Naive thymus-derived CD4-positive, alpha-beta T cell (primary cell): ENCODE measurements at regions not wholly inside any gene's neighbourhood (a gene's known extent, or its start where the extent isn't known, plus 50 kb on each side); places are given as distances from the start of the nearest gene placed in this dataset.
A peak's percentile ranks its signal among the peaks of the same experiment; 100 is the strongest.

Experiments used
- ATAC-seq: fragments of 150-1000 bp; cut with Tn5 transposase; 2 replicates; pipeline ENCODE4 v1.10.0; 2021; ENCODE audit warnings: mild to moderate bottlenecking, moderate library complexity
- CTCF ChIA-PET: fragments of 350-600 bp; sonication (Branson Sonifier 250); formaldehyde crosslinking; loops from one replicate; lab custom pipeline; 2021; ENCODE audit warnings: antibody characterized with exemption; lab: Charles Lee
- POLR2A ChIA-PET: fragments of 350-600 bp; sonication (Branson Sonifier 250); formaldehyde crosslinking; loops from one replicate; lab custom pipeline; 2021; ENCODE audit warnings: antibody characterized with exemption, inconsistent platforms; lab: Charles Lee
- DNase-seq, 9 donors: peaks; one replicate each; pipeline versions ENCODE4 v3.0.0 to v3.0.0-alpha.2; 2020 to 2022; ENCODE audit warnings: mixed read lengths in 1 of 9
- H3K27ac ChIP-seq: one replicate; pipeline ENCODE4 v1.7.0; 2013; ENCODE audit warnings: mild to moderate bottlenecking, low read depth, low read length, moderate library complexity
- H3K27me3 ChIP-seq, 2 donors: one replicate each; pipeline ENCODE4 v1.7.0; 2013; ENCODE audit warnings: low read length in 2 of 2, mild to moderate bottlenecking in 2 of 2, moderate library complexity in 2 of 2; ENCODE audit not compliant: control insufficient read depth in 2 of 2, insufficient read depth in 2 of 2
- H3K36me3 ChIP-seq, 3 experiments: 1 replicate in 2 of 3; 2 replicates in 1 of 3; pipeline ENCODE4 v1.7.0; 2013; ENCODE audit warnings: low read length in 3 of 3, mild to moderate bottlenecking in 3 of 3, moderate library complexity in 1 of 3; ENCODE audit not compliant: insufficient read depth in 3 of 3, control insufficient read depth in 2 of 3
- H3K4me1 ChIP-seq, 2 donors: one replicate each; pipeline ENCODE4 v1.7.0; 2013; ENCODE audit warnings: low read length in 2 of 2, mild to moderate bottlenecking in 2 of 2, moderate library complexity in 1 of 2; ENCODE audit not compliant: control insufficient read depth in 2 of 2, insufficient read depth in 2 of 2
- H3K4me3 ChIP-seq: 2 replicates; pipeline ENCODE4 v1.7.0; 2013; ENCODE audit warnings: mild to moderate bottlenecking, low read length
- H3K9me3 ChIP-seq, 3 experiments: 1 replicate in 2 of 3; 2 replicates in 1 of 3; pipeline ENCODE4 v1.7.0; 2013; ENCODE audit warnings: low read length in 3 of 3; ENCODE audit not compliant: control insufficient read depth in 2 of 3
- H3K27ac Mint-ChIP-seq, 9 donors: one replicate each; pipeline ENCODE4 v1.8.0; 2020 to 2022; ENCODE audit warnings: mixed read lengths in 9 of 9, mild to moderate bottlenecking in 8 of 9, moderate library complexity in 5 of 9, inconsistent platforms in 2 of 9
- H3K27me3 Mint-ChIP-seq, 5 donors: one replicate each; pipeline ENCODE4 v1.8.0; 2021 to 2022; ENCODE audit warnings: mixed read lengths in 5 of 5, mild to moderate bottlenecking in 1 of 5
- H3K36me3 Mint-ChIP-seq, 5 donors: one replicate each; pipeline ENCODE4 v1.8.0; 2020 to 2022; ENCODE audit warnings: mixed read lengths in 5 of 5, mild to moderate bottlenecking in 3 of 5, inconsistent platforms in 1 of 5
- H3K4me1 Mint-ChIP-seq, 7 donors: one replicate each; pipeline ENCODE4 v1.8.0; 2020 to 2022; ENCODE audit warnings: mixed read lengths in 7 of 7, mild to moderate bottlenecking in 3 of 7, inconsistent platforms in 1 of 7
- H3K4me3 Mint-ChIP-seq, 10 donors: one replicate each; pipeline ENCODE4 v1.8.0; 2020 to 2022; ENCODE audit warnings: mild to moderate bottlenecking in 10 of 10, mixed read lengths in 10 of 10, moderate library complexity in 6 of 10, inconsistent platforms in 2 of 10
- H3K9me3 Mint-ChIP-seq, 11 donors: one replicate each; pipeline ENCODE4 v1.8.0; 2020 to 2022; ENCODE audit warnings: mixed read lengths in 11 of 11, mild to moderate bottlenecking in 4 of 11, inconsistent platforms in 1 of 11, moderate library complexity in 1 of 11
- intact Hi-C, 2 donors: fragments of 100-400 bp; cut with micrococcal nuclease; formaldehyde crosslinking; loops; one replicate each; pipeline ENCODE4 v1.15.1; 2023

- Mint-ChIP-seq H3K27ac (no peak overlapping the region), H3K9me3 (peaks cover 0 to 6% (median 0%) of the 10 kb centered on the region in 11 donors), H3K4me3 (no peak overlapping the region), H3K4me1 (peaks cover 0 to 6% (median 5%) of the 10 kb centered on the region in 7 donors), H3K36me3 (peaks cover 0 to 5% (median 1%) of the 10 kb centered on the region in 5 donors), H3K27me3 (peaks cover 52 to 78% (median 60%) of the 10 kb centered on the region in 5 donors)
- no peaks in the 10 kb centered on the region for H3K36me3 ChIP-seq
- H3K27ac ChIP-seq: no peak overlapping the region
- intact Hi-C loops: no loop called here
- no peak overlapping the region for H3K4me3 ChIP-seq
- no peak for DNase-seq
- ATAC-seq: no peak
- H3K27me3 ChIP-seq: peaks cover 0 to 3% of the 10 kb centered on the region in 2 donors
- H3K4me1 ChIP-seq: no peaks in the 10 kb centered on the region
- no peaks in the 10 kb centered on the region for H3K9me3 ChIP-seq
- ChIA-PET CTCF (no interaction called here), POLR2A (no interaction called here)
Observed at GRCh38 chr11:19350160-19350559, 109.4 kb upstream of the E2F8 start.

- H3K27me3 Mint-ChIP-seq: peaks cover 57 to 75% (median 61%) of the 10 kb centered on the region in 5 donors
- Histone ChIP-seq H3K9me3 (no peaks in the 10 kb centered on the region), H3K36me3 (no peaks in the 10 kb centered on the region), H3K27me3 (peaks cover 0 to 3% of the 10 kb centered on the region in 2 donors), H3K4me3 (no peak overlapping the region), H3K4me1 (no peaks in the 10 kb centered on the region), H3K27ac (no peak overlapping the region)
- peaks cover 0 to 9% (median 5%) of the 10 kb centered on the region in 7 donors for H3K4me1 Mint-ChIP-seq
- no peak for DNase-seq
- intact Hi-C loops: no loop called here
- ChIA-PET POLR2A (no interaction called here), CTCF (interaction anchor here (1.0 kb wide), 1 partner anchor 19 kb away, joined by 4 read pairs; no protein-coding TSS in a partner anchor)
- no peak overlapping the region for H3K4me3 Mint-ChIP-seq
- ATAC-seq: no peak
- peaks cover 0 to 6% (median 0%) of the 10 kb centered on the region in 11 donors for H3K9me3 Mint-ChIP-seq
- H3K27ac Mint-ChIP-seq: no peak overlapping the region
- peaks cover 0 to 5% (median 1%) of the 10 kb centered on the region in 5 donors for H3K36me3 Mint-ChIP-seq
Observed at GRCh38 chr11:19349340-19350025, 108.7 kb upstream of the E2F8 start.

- Mint-ChIP-seq H3K4me1 (peaks cover 0 to 9% (median 5%) of the 10 kb centered on the region in 7 donors), H3K9me3 (peaks cover 0 to 6% (median 0%) of the 10 kb centered on the region in 11 donors), H3K36me3 (peaks cover 0 to 9% (median 1%) of the 10 kb centered on the region in 5 donors), H3K27ac (no peak overlapping the region), H3K4me3 (no peak overlapping the region), H3K27me3 (peaks cover 71 to 86% (median 75%) of the 10 kb centered on the region in 5 donors)
- Histone ChIP-seq H3K4me1 (no peaks in the 10 kb centered on the region), H3K4me3 (no peak overlapping the region), H3K27ac (no peak overlapping the region), H3K9me3 (no peaks in the 10 kb centered on the region), H3K27me3 (peaks cover 0 to 3% of the 10 kb centered on the region in 2 donors), H3K36me3 (no peaks in the 10 kb centered on the region)
- ATAC-seq: no peak
- ChIA-PET CTCF (no interaction called here), POLR2A (no interaction called here)
- intact Hi-C loops: no loop called here
- DNase-seq: no peak
Observed at GRCh38 chr11:19347911-19348310, 107.2 kb upstream of the E2F8 start.

- H3K27me3 ChIP-seq: peaks cover 0 to 3% of the 10 kb centered on the region in 2 donors
- Mint-ChIP-seq H3K27me3 (peaks cover 67 to 83% (median 71%) of the 10 kb centered on the region in 5 donors), H3K36me3 (peaks cover 0 to 9% (median 1%) of the 10 kb centered on the region in 5 donors), H3K9me3 (peaks cover 0 to 6% (median 0%) of the 10 kb centered on the region in 11 donors), H3K4me3 (peak overlapping the region in 1 of 10 donors; percentile 56), H3K27ac (no peak overlapping the region), H3K4me1 (peaks cover 0 to 9% (median 5%) of the 10 kb centered on the region in 7 donors)
- CTCF ChIA-PET: no interaction called here
- ATAC-seq (no peak), DNase-seq (no peak)
- no peaks in the 10 kb centered on the region for H3K4me1 ChIP-seq
- H3K9me3 ChIP-seq: no peaks in the 10 kb centered on the region
- intact Hi-C loops: no loop called here
- POLR2A ChIA-PET: no interaction called here
- no peak overlapping the region for H3K4me3 ChIP-seq
- H3K36me3 ChIP-seq: no peaks in the 10 kb centered on the region
- no peak overlapping the region for H3K27ac ChIP-seq
Observed at GRCh38 chr11:19345848-19346681, 105.3 kb upstream of the E2F8 start.

GRCh38 chr11:19345519-19345847, 104.7 kb upstream of the E2F8 start:
- no peak for DNase-seq
- POLR2A ChIA-PET: no interaction called here
- Mint-ChIP-seq H3K27me3 (peaks cover 64 to 83% (median 70%) of the 10 kb centered on the region in 5 donors), H3K4me1 (peaks cover 0 to 9% (median 5%) of the 10 kb centered on the region in 7 donors), H3K9me3 (peaks cover 0 to 5% (median 0%) of the 10 kb centered on the region in 11 donors), H3K27ac (no peak overlapping the region), H3K36me3 (peaks cover 0 to 9% (median 1%) of the 10 kb centered on the region in 5 donors), H3K4me3 (no peak overlapping the region)
- intact Hi-C loops: no loop called here
- Histone ChIP-seq H3K4me1 (no peaks in the 10 kb centered on the region), H3K4me3 (no peak overlapping the region), H3K9me3 (no peaks in the 10 kb centered on the region), H3K27ac (no peak overlapping the region), H3K27me3 (peaks cover 0 to 3% of the 10 kb centered on the region in 2 donors), H3K36me3 (no peaks in the 10 kb centered on the region)
- no peak for ATAC-seq
- CTCF ChIA-PET: no interaction called here

- ATAC-seq: no peak
- POLR2A ChIA-PET: no interaction called here
Observed at GRCh38 chr11:19344661-19345518, 104.1 kb upstream of the E2F8 start.

More at GRCh38 chr11:19344661-19345518, 104.1 kb upstream of the E2F8 start:
- no peaks in the 10 kb centered on the region for H3K9me3 ChIP-seq
- Mint-ChIP-seq H3K9me3 (peaks cover 0 to 5% (median 0%) of the 10 kb centered on the region in 11 donors), H3K4me3 (no peak overlapping the region), H3K36me3 (peaks cover 0 to 9% (median 1%) of the 10 kb centered on the region in 5 donors), H3K27me3 (peaks cover 58 to 82% (median 70%) of the 10 kb centered on the region in 5 donors), H3K4me1 (peaks cover 0 to 9% (median 5%) of the 10 kb centered on the region in 7 donors), H3K27ac (no peak overlapping the region)
- no peaks in the 10 kb centered on the region for H3K4me1 ChIP-seq
- DNase-seq: no peak
- no peak overlapping the region for H3K4me3 ChIP-seq
- intact Hi-C loops: no loop called here
- H3K27ac ChIP-seq: no peak overlapping the region
- CTCF ChIA-PET: no interaction called here
- peaks cover 0 to 3% of the 10 kb centered on the region in 2 donors for H3K27me3 ChIP-seq
- no peaks in the 10 kb centered on the region for H3K36me3 ChIP-seq
